ENCODE measurements at regions not wholly inside any gene's neighbourhood (a gene's known extent, or its start where the extent isn't known, plus 50 kb on each side); places are given as distances from the start of the nearest gene placed in this dataset.

DNA sequence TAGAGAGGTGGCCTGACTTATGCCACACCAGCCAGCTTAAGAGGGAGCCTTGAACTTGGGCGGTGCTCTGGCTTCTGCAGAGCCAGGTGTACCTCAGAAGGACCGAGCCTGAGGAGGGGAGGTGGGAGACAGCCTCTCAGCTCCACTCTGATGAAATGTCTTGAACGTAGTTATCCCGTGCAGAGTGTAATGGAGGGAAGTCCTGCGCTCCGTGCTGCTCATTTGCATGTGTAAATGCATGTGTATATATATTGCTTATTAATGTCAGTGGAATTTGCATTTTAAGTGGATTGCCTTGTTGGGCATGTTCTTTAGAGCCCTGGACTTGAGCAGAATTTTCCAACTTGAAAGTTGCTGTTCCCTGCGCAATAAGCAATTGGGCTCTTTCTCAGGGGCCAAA is 264.9 kb upstream of the SDK2 start:
- DNase-seq, result no peak
- Histone ChIP-seq H3K36me3 (no peaks in the 10 kb centered on the region), H3K9me3 (no peaks in the 10 kb centered on the region), H3K27me3 (peaks cover 0 to 95% (median 0%) of the 10 kb centered on the region in 4 donors), H3K4me1 (no peaks in the 10 kb centered on the region), H3K27ac (no peak overlapping the region), H3K4me3 (no peak overlapping the region)
- WGBS, 2 donors, result 71 to 78% methylated on average over 7 of the region's 7 CpGs
- intact Hi-C loops (cut with DNase I), result no loop called here
- TF ChIP-seq, protein P1, sequence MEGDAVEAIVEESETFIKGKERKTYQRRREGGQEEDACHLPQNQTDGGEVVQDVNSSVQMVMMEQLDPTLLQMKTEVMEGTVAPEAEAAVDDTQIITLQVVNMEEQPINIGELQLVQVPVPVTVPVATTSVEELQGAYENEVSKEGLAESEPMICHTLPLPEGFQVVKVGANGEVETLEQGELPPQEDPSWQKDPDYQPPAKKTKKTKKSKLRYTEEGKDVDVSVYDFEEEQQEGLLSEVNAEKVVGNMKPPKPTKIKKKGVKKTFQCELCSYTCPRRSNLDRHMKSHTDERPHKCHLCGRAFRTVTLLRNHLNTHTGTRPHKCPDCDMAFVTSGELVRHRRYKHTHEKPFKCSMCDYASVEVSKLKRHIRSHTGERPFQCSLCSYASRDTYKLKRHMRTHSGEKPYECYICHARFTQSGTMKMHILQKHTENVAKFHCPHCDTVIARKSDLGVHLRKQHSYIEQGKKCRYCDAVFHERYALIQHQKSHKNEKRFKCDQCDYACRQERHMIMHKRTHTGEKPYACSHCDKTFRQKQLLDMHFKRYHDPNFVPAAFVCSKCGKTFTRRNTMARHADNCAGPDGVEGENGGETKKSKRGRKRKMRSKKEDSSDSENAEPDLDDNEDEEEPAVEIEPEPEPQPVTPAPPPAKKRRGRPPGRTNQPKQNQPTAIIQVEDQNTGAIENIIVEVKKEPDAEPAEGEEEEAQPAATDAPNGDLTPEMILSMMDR (IDR thresholded peaks at IDR 0.05), result no peak
- no peak for TF ChIP-seq POLR2A (IDR thresholded peaks at IDR 0.05)

DNA sequence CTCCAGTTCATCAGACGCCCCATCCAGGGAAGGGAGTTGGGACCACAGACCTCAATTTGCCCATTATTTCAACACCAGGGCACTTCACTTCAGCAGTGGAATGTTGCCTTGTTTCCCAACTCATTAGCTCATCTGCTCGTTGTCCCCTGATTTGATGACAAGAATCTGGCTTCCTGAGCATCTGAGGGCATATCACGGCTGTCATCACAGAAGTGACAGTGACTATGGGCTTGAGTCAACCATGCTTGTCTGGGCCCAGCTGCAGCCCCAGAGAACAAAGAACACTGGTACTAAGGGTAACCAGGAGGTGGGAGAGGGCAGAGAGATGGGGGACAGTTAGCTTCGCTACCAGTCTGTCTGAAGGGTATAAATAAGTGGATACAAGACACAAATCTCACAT is 266.0 kb upstream of the SDK2 start:
- Histone ChIP-seq H3K4me3 (no peak overlapping the region), H3K4me1 (no peaks in the 10 kb centered on the region), H3K36me3 (no peaks in the 10 kb centered on the region), H3K27ac (no peak overlapping the region), H3K9me3 (peaks cover 0 to 5% (median 0%) of the 10 kb centered on the region in 3 donors), H3K27me3 (peaks cover 0 to 95% (median 0%) of the 10 kb centered on the region in 4 donors)
- 72 to 89% methylated on average over 1 to 4 of the region's 4 CpGs for WGBS, 2 donors
- no peak for DNase-seq
- intact Hi-C loops (cut with DNase I), result no loop called here
- TF ChIP-seq, protein P1 (IDR thresholded peaks at IDR 0.05), result no peak
- TF ChIP-seq POLR2A (IDR thresholded peaks at IDR 0.05), result no peak

DNA sequence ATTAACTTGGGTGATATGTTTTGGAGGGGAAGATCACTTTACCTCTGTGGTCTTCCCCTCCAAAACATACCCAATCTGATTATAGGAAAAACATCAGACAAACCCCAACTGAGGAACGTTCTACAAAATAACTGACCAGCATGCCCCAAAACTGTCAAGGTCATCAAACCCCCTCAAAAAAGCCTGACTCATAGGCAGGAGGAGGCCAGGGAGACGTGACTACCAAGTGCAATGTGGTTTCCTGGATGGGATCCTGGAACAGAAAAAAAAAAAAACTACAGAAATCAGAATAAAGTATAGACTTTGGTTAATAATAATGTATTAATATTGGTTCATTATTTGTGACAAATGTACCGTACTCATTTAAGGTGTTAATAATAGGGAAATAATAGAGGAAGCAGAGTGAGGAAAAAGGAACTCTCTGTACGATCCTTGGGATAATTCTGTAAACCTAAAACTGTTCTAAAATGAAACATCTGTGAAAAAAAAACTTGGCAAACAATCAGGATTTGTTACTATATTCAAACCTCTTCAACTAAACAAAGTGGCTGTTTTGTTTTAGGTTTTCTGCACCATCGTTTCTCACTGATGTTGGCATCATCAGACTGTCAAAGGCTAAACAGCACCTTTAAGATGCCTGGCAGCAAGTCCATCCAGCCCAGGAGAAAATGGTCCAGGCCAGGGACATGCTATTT is 266.7 kb upstream of the SDK2 start:
- intact Hi-C loops (cut with DNase I), result no loop called here
- no peaks in the 10 kb centered on the region for H3K4me1 ChIP-seq
- no peak overlapping the region for H3K27ac ChIP-seq
- WGBS, 2 donors, result 27 to 35% methylated on average over 5 of the region's 5 CpGs
- peaks cover 0 to 89% (median 0%) of the 10 kb centered on the region in 4 donors for H3K27me3 ChIP-seq
- DNase-seq, result no peak
- no peaks in the 10 kb centered on the region for H3K36me3 ChIP-seq
- no peak for TF ChIP-seq POLR2A (IDR thresholded peaks at IDR 0.05)
- TF ChIP-seq, protein P1 (IDR thresholded peaks at IDR 0.05), result no peak
- H3K4me3 ChIP-seq, result no peak overlapping the region
- H3K9me3 ChIP-seq, result peaks cover 0 to 5% (median 0%) of the 10 kb centered on the region in 3 donors

DNA sequence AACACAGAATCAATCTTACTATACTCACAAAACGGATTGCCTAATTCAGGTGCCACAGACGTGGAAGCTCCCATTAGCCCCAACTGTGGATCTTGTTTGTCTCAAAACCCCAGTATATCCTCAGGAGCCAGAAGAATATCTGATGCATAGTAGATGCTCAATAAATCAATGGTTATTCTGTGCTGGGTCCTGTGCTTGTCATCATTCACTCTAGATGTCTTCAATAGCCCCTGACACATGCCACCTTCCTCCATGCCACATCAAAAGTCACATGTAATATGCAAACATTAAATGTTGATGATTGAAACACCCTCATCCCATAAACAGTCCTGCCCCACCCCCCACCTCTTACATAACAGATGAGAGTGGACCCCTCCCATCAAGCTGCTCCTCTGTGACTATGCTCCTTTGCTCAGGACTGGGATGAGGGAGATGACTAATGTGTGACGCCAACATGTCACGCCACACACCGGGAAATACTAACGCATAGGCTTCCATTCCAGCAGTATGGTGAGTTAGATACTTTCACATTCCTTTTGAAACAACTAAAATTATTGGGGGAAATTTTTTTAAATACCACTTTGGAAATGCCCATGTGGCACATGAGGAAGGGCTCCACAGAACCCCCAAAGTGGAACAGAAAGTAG is 267.6 kb upstream of the SDK2 start:
- H3K27me3 ChIP-seq, result peaks cover 0 to 84% (median 0%) of the 10 kb centered on the region in 4 donors

DNA sequence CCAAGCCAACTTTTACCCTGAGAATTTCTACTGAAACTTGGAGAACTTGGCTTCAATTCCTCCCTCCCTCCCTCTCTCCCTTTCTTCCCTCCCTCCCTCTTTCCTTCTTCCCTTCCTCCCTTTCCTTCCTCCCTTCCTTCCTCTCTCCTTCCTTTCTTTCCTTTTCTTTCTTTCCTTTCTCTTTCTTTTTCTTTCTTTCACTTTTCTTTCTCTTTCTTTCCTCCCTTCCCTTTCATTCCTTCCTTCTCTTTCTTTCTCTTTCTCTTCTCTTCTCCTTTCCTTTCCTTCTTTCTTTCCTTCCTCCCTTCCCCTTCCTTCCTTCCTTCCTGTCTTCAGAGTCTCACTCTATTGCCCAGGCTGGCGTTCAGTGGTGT is 268.1 kb upstream of the SDK2 start:
- Histone ChIP-seq H3K4me1 (no peaks in the 10 kb centered on the region), H3K27ac (no peak overlapping the region), H3K36me3 (no peaks in the 10 kb centered on the region), H3K4me3 (no peak overlapping the region), H3K9me3 (peaks cover 0 to 5% (median 0%) of the 10 kb centered on the region in 3 donors), H3K27me3 (peaks cover 0 to 79% (median 0%) of the 10 kb centered on the region in 4 donors)
- TF ChIP-seq POLR2A (IDR thresholded peaks at IDR 0.05), result no peak
- TF ChIP-seq, protein P1 (IDR thresholded peaks at IDR 0.05), result no peak
- DNase-seq, result no peak
- WGBS, 2 donors, result 77 to 87% methylated on average over 1 of the region's 1 CpG
- intact Hi-C loops (cut with DNase I), result no loop called here

More for the DNA sequence above, 267.6 kb upstream of the SDK2 start:
- H3K36me3 ChIP-seq, result no peaks in the 10 kb centered on the region
- DNase-seq, result no peak
- no peak overlapping the region for H3K4me3 ChIP-seq
- no peak overlapping the region for H3K27ac ChIP-seq
- H3K4me1 ChIP-seq, result no peaks in the 10 kb centered on the region
- WGBS, 2 donors, result 59 to 75% methylated on average over 5 to 6 of the region's 6 CpGs
- intact Hi-C loops (cut with DNase I), result no loop called here
- TF ChIP-seq, protein P1 (IDR thresholded peaks at IDR 0.05), result no peak
- no peak for TF ChIP-seq POLR2A (IDR thresholded peaks at IDR 0.05)
- peaks cover 0 to 5% (median 0%) of the 10 kb centered on the region in 3 donors for H3K9me3 ChIP-seq

Data from esophagus squamous epithelium (tissue), 5 donors.